B cell (primary cell): ENCODE measurements at regions not wholly inside any gene's neighbourhood (a gene's known extent, or its start where the extent isn't known, plus 50 kb on each side); places are given as distances from the start of the nearest gene placed in this dataset.

Source experiments
- ATAC-seq: fragments of 200-7000 bp; cut with Tn5 transposase; one replicate; pipeline ENCODE4 v1.10.0; 2021; ENCODE audit warnings: low read depth, mild to moderate bottlenecking, moderate number of reproducible peaks, moderate library complexity
- CTCF ChIA-PET: fragments of 350-600 bp; sonication (Branson Sonifier 250); formaldehyde crosslinking; loops from one replicate; lab custom pipeline; 2021; ENCODE audit warnings: antibody characterized with exemption, inconsistent platforms; lab: Charles Lee
- POLR2A ChIA-PET: fragments of 350-600 bp; sonication (Branson Sonifier 250); formaldehyde crosslinking; loops from one replicate; lab custom pipeline; 2021; ENCODE audit warnings: antibody characterized with exemption; lab: Charles Lee
- DNase-seq: peaks from one replicate; pipeline ENCODE4 v3.0.0; 2013
- H2AFZ ChIP-seq: 2 replicates; pipeline ENCODE4 v1.6.1; 2012; ENCODE audit warnings: mild to moderate bottlenecking, low read depth, low read length; ENCODE audit not compliant: insufficient read depth, poor library complexity, severe bottlenecking
- H3K27ac ChIP-seq, 2 donors: 1 replicate in 1 of 2; 2 replicates in 1 of 2; pipeline ENCODE4 v1.5.1; 2012 to 2013; ENCODE audit warnings: low read length in 2 of 2, mild to moderate bottlenecking in 2 of 2, moderate library complexity in 1 of 2
- H3K27me3 ChIP-seq, 4 experiments: fragments of 200-600 bp in 1 of 4; sonication (generic) in 1 of 4; replicated peaks in 1 of 4; 1 replicate in 2 of 4; 2 replicates in 2 of 4; pipeline versions ENCODE4 v1.6.1 to v1.7.0; 2013 to 2016; ENCODE audit warnings: low read length in 3 of 4, mild to moderate bottlenecking in 2 of 4, mixed read lengths in 1 of 4, moderate library complexity in 1 of 4; ENCODE audit not compliant: insufficient read depth in 4 of 4, control insufficient read depth in 3 of 4; ENCODE audit errors: control extremely low read depth in 1 of 4
- H3K36me3 ChIP-seq, 2 experiments: replicated peaks in 1 of 2; 1 replicate in 1 of 2; 2 replicates in 1 of 2; pipeline versions ENCODE4 v1.6.1 to v1.7.1; 2013; ENCODE audit warnings: low read length in 1 of 2; ENCODE audit not compliant: insufficient read depth in 2 of 2, control insufficient read depth in 1 of 2; ENCODE audit errors: control extremely low read depth in 1 of 2, extremely low read depth in 1 of 2
- H3K4me1 ChIP-seq, 2 donors: fragments of 200-600 bp in 1 of 2; sonication (generic) in 1 of 2; 1 replicate in 1 of 2; 2 replicates in 1 of 2; pipeline versions ENCODE4 v1.5.1 to v1.6.1; 2013 to 2017; ENCODE audit warnings: low read length in 2 of 2; ENCODE audit not compliant: control insufficient read depth in 2 of 2, insufficient read depth in 2 of 2
- H3K4me2 ChIP-seq: replicated peaks from 2 replicates; pipeline ENCODE3; 2012; ENCODE audit warnings: mild to moderate bottlenecking, low read depth, low read length; ENCODE audit not compliant: poor library complexity, severe bottlenecking
- H3K4me3 ChIP-seq, 5 experiments: fragments of 200-600 bp in 1 of 5; sonication (generic) in 1 of 5; 1 replicate in 3 of 5; 2 replicates in 2 of 5; pipeline versions ENCODE4 v1.5.1 to v1.7.0; 2011 to 2016; ENCODE audit warnings: low read length in 4 of 5, mild to moderate bottlenecking in 4 of 5, low read depth in 2 of 5, control low read depth in 1 of 5, moderate library complexity in 1 of 5; ENCODE audit not compliant: insufficient read depth in 1 of 5; ENCODE audit errors: control extremely low read depth in 1 of 5, extremely low read depth in 1 of 5
- H3K79me2 ChIP-seq: fragments of 200-600 bp; sonication (generic); one replicate; pipeline ENCODE4 v1.6.0; 2016; ENCODE audit warnings: low read length; ENCODE audit not compliant: control insufficient read depth, insufficient read depth
- H3K9ac ChIP-seq: fragments of 200-600 bp; sonication (generic); 2 replicates; pipeline ENCODE4 v1.6.1; 2017; ENCODE audit warnings: mild to moderate bottlenecking, low read length, moderate library complexity
- H3K9me3 ChIP-seq, 3 donors: one replicate each; pipeline versions ENCODE4 v1.6.1 to v1.7.1; 2013; ENCODE audit warnings: low read length in 2 of 3; ENCODE audit not compliant: control insufficient read depth in 2 of 3, insufficient read depth in 1 of 3; ENCODE audit errors: control extremely low read depth in 1 of 3
- H4K20me1 ChIP-seq: 2 replicates; pipeline ENCODE4 v1.6.0; 2012; ENCODE audit warnings: mild to moderate bottlenecking, low read length; ENCODE audit not compliant: insufficient read depth, control insufficient read depth, poor library complexity, severe bottlenecking
- H3K27ac Mint-ChIP-seq: one replicate; pipeline ENCODE4 v1.8.0; 2021; ENCODE audit warnings: mixed read lengths
- H3K27me3 Mint-ChIP-seq: one replicate; pipeline ENCODE4 v1.8.0; 2021; ENCODE audit warnings: mixed read lengths
- H3K4me1 Mint-ChIP-seq: one replicate; pipeline ENCODE4 v1.8.0; 2021; ENCODE audit warnings: mixed read lengths
- H3K4me3 Mint-ChIP-seq: one replicate; pipeline ENCODE4 v1.8.0; 2021; ENCODE audit warnings: mixed read lengths
- H3K9me3 Mint-ChIP-seq: one replicate; pipeline ENCODE4 v1.8.0; 2022; ENCODE audit warnings: mixed read lengths; ENCODE audit not compliant: insufficient read depth
- CTCF ChIP-seq: fragments of 200-600 bp; IDR thresholded peaks from one replicate; pipeline ENCODE4 v1.8.0; 2022; ENCODE audit warnings: antibody characterized with exemption, mild to moderate bottlenecking
- EZH2 ChIP-seq: IDR thresholded peaks from 2 replicates; pipeline ENCODE4 v1.6.1; 2012; ENCODE audit warnings: borderline replicate concordance, low read depth, mild to moderate bottlenecking, moderate library complexity, low read length; ENCODE audit not compliant: insufficient read depth, poor library complexity, severe bottlenecking
- WGBS: methylation state at CpG from one replicate; pipeline ENCODE4 v1.1.5; 2013; ENCODE audit warnings: missing lambda C conversion rate; ENCODE audit not compliant: insufficient coverage; 5-methylcytosine and 5-hydroxymethylcytosine counted together
- intact Hi-C: fragments of 100-400 bp; cut with micrococcal nuclease; formaldehyde crosslinking; loops from one replicate; pipeline ENCODE4 v1.10.0; 2022

DNA sequence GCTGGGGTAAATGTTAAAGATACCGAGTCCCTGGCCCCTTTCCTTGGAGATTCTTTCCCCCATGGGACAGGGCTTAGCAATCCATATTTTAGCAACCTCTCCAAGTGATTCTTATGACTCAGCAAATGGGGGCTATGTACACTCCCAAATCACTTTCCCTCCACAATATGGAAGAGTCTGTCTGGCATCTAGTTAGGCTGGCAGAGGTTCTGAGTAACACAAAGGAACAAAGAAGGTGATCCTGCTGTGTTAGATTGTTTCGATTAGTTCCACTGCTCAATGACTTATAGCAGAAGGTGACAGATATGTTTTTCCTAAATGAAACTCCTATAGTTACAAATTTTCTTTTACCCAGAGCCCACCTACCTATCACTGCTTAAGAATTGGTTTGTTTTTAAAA lies 154.0 kb upstream of the SYT13 start:
- TF ChIP-seq EZH2 (no peak), CTCF (no peak)
- Mint-ChIP-seq H3K4me1 (no peaks in the 10 kb centered on the region), H3K9me3 (no peaks in the 10 kb centered on the region), H3K27me3 (peaks cover 26% of the 10 kb centered on the region), H3K27ac (no peak overlapping the region), H3K4me3 (no peak overlapping the region)
- no peaks in the 10 kb centered on the region for H3K4me1 ChIP-seq
- intact Hi-C loops: no loop called here
- no peak for ATAC-seq
- no peak overlapping the region for H3K9ac ChIP-seq
- no peaks in the 10 kb centered on the region for H3K36me3 ChIP-seq
- DNase-seq: no peak
- ChIA-PET CTCF (no interaction called here), POLR2A (no interaction called here)
- H2AFZ ChIP-seq: no peak overlapping the region
- 100% methylated on average over 1 of the region's 2 CpGs for WGBS
- H3K4me2 ChIP-seq: no peak overlapping the region
- H3K4me3 ChIP-seq: no peak overlapping the region
- H3K27me3 ChIP-seq: peaks cover 0 to 11% (median 0%) of the 10 kb centered on the region in 4 experiments
- no peaks in the 10 kb centered on the region for H3K79me2 ChIP-seq
- no peaks in the 10 kb centered on the region for H4K20me1 ChIP-seq
- no peak overlapping the region for H3K27ac ChIP-seq
- peaks cover 0 to 4% (median 2%) of the 10 kb centered on the region in 3 donors for H3K9me3 ChIP-seq

DNA sequence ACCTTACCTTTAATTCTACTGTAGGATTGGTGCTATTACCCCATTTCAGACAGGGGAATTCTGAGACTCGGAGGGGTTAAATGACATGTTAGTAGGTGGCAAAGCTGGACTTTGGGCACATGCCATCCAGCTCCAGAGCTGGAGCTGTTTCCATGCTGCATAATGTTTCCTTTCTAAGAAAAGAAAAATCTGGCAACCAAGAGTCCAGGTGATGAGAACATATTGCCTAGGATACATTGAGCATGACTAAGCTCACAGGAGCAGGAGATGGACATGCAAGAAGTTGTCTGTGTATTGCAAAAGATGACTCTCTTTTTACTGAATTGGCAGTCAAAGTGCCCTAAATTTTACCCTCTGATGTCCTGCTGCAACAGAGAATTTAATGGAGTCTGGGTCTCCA lies 150.8 kb upstream of the SYT13 start:
- no peak overlapping the region for H3K27ac Mint-ChIP-seq
- Histone ChIP-seq H3K9ac (no peak overlapping the region), H3K27me3 (peaks cover 0 to 8% (median 0%) of the 10 kb centered on the region in 4 experiments), H3K4me3 (no peak overlapping the region), H3K9me3 (peaks cover 0 to 4% (median 2%) of the 10 kb centered on the region in 3 donors), H4K20me1 (no peaks in the 10 kb centered on the region), H3K36me3 (no peaks in the 10 kb centered on the region), H3K27ac (no peak overlapping the region), H3K4me1 (no peaks in the 10 kb centered on the region), H2AFZ (no peak overlapping the region), H3K79me2 (no peaks in the 10 kb centered on the region), H3K4me2 (no peak overlapping the region)
- no peaks in the 10 kb centered on the region for H3K4me1 Mint-ChIP-seq
- 100% methylated on average over 1 of the region's 1 CpG for WGBS
- ChIA-PET POLR2A (no interaction called here), CTCF (no interaction called here)
- peaks cover 35% of the 10 kb centered on the region for H3K27me3 Mint-ChIP-seq
- no peak for TF ChIP-seq CTCF
- TF ChIP-seq EZH2: no peak
- no peak overlapping the region for H3K4me3 Mint-ChIP-seq
- no peaks in the 10 kb centered on the region for H3K9me3 Mint-ChIP-seq
- DNase-seq (no peak), ATAC-seq (no peak)
- intact Hi-C loops: no loop called here
